ENCODE measurements at regions not wholly inside any gene's neighbourhood (a gene's known extent, or its start where the extent isn't known, plus 50 kb on each side); places are given as distances from the start of the nearest gene placed in this dataset.

GRCh38 chr7:156514851-156515250, 125.7 kb upstream of the RNF32 start:
- TF ChIP-seq GATA2 (IDR thresholded peaks at IDR 0.05; ENCODE audit: low read depth, low read length) (no peak), GATA3 (IDR thresholded peaks at IDR 0.05; ENCODE audit: low read depth, low read length) (no peak)

GRCh38 chr7:156511426-156511825, 129.1 kb upstream of the RNF32 start:
- no peak for TF ChIP-seq GATA2 (IDR thresholded peaks at IDR 0.05; ENCODE audit: low read depth, low read length)
- TF ChIP-seq GATA3 (IDR thresholded peaks at IDR 0.05; ENCODE audit: low read depth, low read length), result no peak

- TF ChIP-seq GATA3 (IDR thresholded peaks at IDR 0.05; ENCODE audit: low read depth, low read length) (no peak), GATA2 (IDR thresholded peaks at IDR 0.05; ENCODE audit: low read depth, low read length) (no peak)
Observed at GRCh38 chr7:156510966-156511365, 129.6 kb upstream of the RNF32 start.

- TF ChIP-seq GATA2 (IDR thresholded peaks at IDR 0.05; ENCODE audit: low read depth, low read length) (no peak), GATA3 (IDR thresholded peaks at IDR 0.05; ENCODE audit: low read depth, low read length) (no peak)
Observed at GRCh38 chr7:156509216-156509615, 131.4 kb upstream of the RNF32 start.

GRCh38 chr7:156505876-156506275, 134.7 kb upstream of the RNF32 start:
- TF ChIP-seq GATA2 (IDR thresholded peaks at IDR 0.05; ENCODE audit: low read depth, low read length) (no peak), GATA3 (IDR thresholded peaks at IDR 0.05; ENCODE audit: low read depth, low read length) (no peak)

GRCh38 chr7:156504687-156505545, 135.7 kb upstream of the RNF32 start:
- TF ChIP-seq GATA2 (IDR thresholded peaks at IDR 0.05; ENCODE audit: low read depth, low read length) (no peak), GATA3 (IDR thresholded peaks at IDR 0.05; ENCODE audit: low read depth, low read length) (no peak)

- no peak for TF ChIP-seq GATA3 (IDR thresholded peaks at IDR 0.05; ENCODE audit: low read depth, low read length)
- TF ChIP-seq GATA2 (IDR thresholded peaks at IDR 0.05; ENCODE audit: low read depth, low read length), result no peak
Observed at GRCh38 chr7:156504006-156504405, 136.6 kb upstream of the RNF32 start.

- TF ChIP-seq GATA2 (IDR thresholded peaks at IDR 0.05; ENCODE audit: low read depth, low read length), result no peak
- TF ChIP-seq GATA3 (IDR thresholded peaks at IDR 0.05; ENCODE audit: low read depth, low read length), result no peak
Observed at GRCh38 chr7:156503196-156503595, 137.4 kb upstream of the RNF32 start.

- TF ChIP-seq GATA2 (IDR thresholded peaks at IDR 0.05; ENCODE audit: low read depth, low read length) (no peak), GATA3 (IDR thresholded peaks at IDR 0.05; ENCODE audit: low read depth, low read length) (no peak)
Observed at GRCh38 chr7:156499247-156499881, 141.2 kb upstream of the RNF32 start.

GRCh38 chr7:156497776-156498509, 142.6 kb upstream of the RNF32 start:
- TF ChIP-seq GATA2 (IDR thresholded peaks at IDR 0.05; ENCODE audit: low read depth, low read length) (no peak), GATA3 (IDR thresholded peaks at IDR 0.05; ENCODE audit: low read depth, low read length) (no peak)

- TF ChIP-seq GATA3 (IDR thresholded peaks at IDR 0.05; ENCODE audit: low read depth, low read length) (no peak), GATA2 (IDR thresholded peaks at IDR 0.05; ENCODE audit: low read depth, low read length) (no peak)
Observed at GRCh38 chr7:156496865-156497264, 143.7 kb upstream of the RNF32 start.

GRCh38 chr7:156496363-156496769, 144.2 kb upstream of the RNF32 start:
- TF ChIP-seq GATA3 (IDR thresholded peaks at IDR 0.05; ENCODE audit: low read depth, low read length), result no peak
- TF ChIP-seq GATA2 (IDR thresholded peaks at IDR 0.05; ENCODE audit: low read depth, low read length), result no peak

GRCh38 chr7:156494960-156495359, 145.6 kb upstream of the RNF32 start:
- TF ChIP-seq GATA2 (IDR thresholded peaks at IDR 0.05; ENCODE audit: low read depth, low read length) (no peak), GATA3 (IDR thresholded peaks at IDR 0.05; ENCODE audit: low read depth, low read length) (no peak)

GRCh38 chr7:156493942-156494341, 146.6 kb upstream of the RNF32 start:
- TF ChIP-seq GATA2 (IDR thresholded peaks at IDR 0.05; ENCODE audit: low read depth, low read length), result no peak
- TF ChIP-seq GATA3 (IDR thresholded peaks at IDR 0.05; ENCODE audit: low read depth, low read length), result no peak

Measured in SH-SY5Y (cell line).